Suprapubic skin (tissue), 4 donors: ENCODE measurements at regions not wholly inside any gene's neighbourhood (a gene's known extent, or its start where the extent isn't known, plus 50 kb on each side); places are given as distances from the start of the nearest gene placed in this dataset.

Experiments
- DNase-seq, 2 donors: peaks; one replicate each; pipeline ENCODE4 v3.0.0-alpha.2; 2019; ENCODE audit warnings: low spot score in 2 of 2
- H3K27ac ChIP-seq: fragments of 200-600 bp; sonication (generic); one replicate; pipeline ENCODE4 v1.5.1; 2019
- H3K27me3 ChIP-seq: fragments of 200-600 bp; sonication (generic); one replicate; pipeline ENCODE4 v1.5.1; 2019
- H3K36me3 ChIP-seq: fragments of 200-600 bp; sonication (generic); one replicate; pipeline ENCODE4 v1.5.1; 2019
- H3K4me1 ChIP-seq: fragments of 200-600 bp; sonication (generic); one replicate; pipeline ENCODE4 v1.5.1; 2019
- H3K4me3 ChIP-seq: fragments of 200-600 bp; sonication (generic); one replicate; pipeline ENCODE4 v1.5.1; 2019; ENCODE audit warnings: mild to moderate bottlenecking
- H3K9me3 ChIP-seq: fragments of 200-600 bp; sonication (generic); one replicate; pipeline ENCODE4 v1.5.1; 2019
- CTCF ChIP-seq, 2 donors: fragments of 200-600 bp in 1 of 2; fragments of 450-650 bp in 1 of 2; sonication (generic) in 1 of 2; IDR thresholded peaks; one replicate each; pipeline ENCODE4 v1.5.1; 2016 to 2019; ENCODE audit warnings: antibody characterized with exemption in 2 of 2, mild to moderate bottlenecking in 1 of 2, moderate library complexity in 1 of 2
- EP300 ChIP-seq: sonication (generic); formaldehyde crosslinking; IDR thresholded peaks from one replicate; pipeline ENCODE4 v1.6.1; 2017; ENCODE audit warnings: antibody characterized with exemption
- POLR2A ChIP-seq, 2 donors: fragments of 450-650 bp; IDR thresholded peaks; one replicate each; pipeline ENCODE4 v1.6.1; 2017; ENCODE audit warnings: antibody characterized with exemption in 2 of 2, mild to moderate bottlenecking in 2 of 2, moderate library complexity in 2 of 2
- POLR2AphosphoS5 ChIP-seq, 3 donors: sonication (generic); formaldehyde crosslinking; IDR thresholded peaks; one replicate each; pipeline ENCODE4 v1.6.1; 2017; ENCODE audit warnings: antibody characterized with exemption in 3 of 3
- WGBS: methylation state at CpG from one replicate; pipeline ENCODE4 v1.1.5; 2018; 5-methylcytosine and 5-hydroxymethylcytosine counted together

DNA sequence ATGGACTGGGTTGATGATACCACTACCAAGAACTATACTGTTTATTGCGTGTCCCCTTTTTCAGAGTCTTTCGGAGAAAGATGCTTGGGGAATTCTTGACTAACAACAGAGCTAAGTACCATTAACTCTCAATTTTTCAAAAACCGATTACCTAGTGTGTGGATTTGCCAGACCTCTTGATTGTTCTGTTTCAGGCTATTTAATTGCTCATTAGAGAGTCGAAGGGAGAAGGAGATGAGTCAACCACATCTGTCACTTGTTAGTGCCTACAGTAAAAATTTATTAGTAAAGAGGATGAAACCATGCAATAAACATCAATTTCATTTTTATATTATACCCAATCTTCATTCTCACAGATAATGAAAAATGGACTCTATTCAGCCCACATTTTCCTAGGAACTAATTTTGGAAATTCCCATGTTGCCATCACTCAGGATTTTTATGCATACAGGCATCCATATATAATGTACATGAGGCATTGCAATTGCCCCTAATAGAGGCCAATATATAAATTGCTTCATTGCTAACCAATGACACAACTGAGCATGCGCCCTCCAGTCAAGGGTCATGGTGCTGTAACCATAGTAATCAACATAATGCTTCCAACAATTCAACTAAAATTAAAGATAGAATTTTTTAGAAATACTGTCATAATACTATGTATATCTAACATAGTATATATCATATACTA lies 541.7 kb downstream of the TBL1XR1 start:
- Histone ChIP-seq H3K9me3 (no peaks in the 10 kb centered on the region), H3K4me1 (no peaks in the 10 kb centered on the region), H3K27ac (no peak overlapping the region), H3K4me3 (no peak overlapping the region), H3K36me3 (no peaks in the 10 kb centered on the region), H3K27me3 (no peaks in the 10 kb centered on the region)
- 49% methylated on average over 5 of the region's 5 CpGs for WGBS
- TF ChIP-seq CTCF (IDR thresholded peaks at IDR 0.05) (no peak), POLR2A (IDR thresholded peaks at IDR 0.05) (no peak), POLR2AphosphoS5 (IDR thresholded peaks at IDR 0.05) (no peak), EP300 (no peak)
- no peak for DNase-seq

DNA sequence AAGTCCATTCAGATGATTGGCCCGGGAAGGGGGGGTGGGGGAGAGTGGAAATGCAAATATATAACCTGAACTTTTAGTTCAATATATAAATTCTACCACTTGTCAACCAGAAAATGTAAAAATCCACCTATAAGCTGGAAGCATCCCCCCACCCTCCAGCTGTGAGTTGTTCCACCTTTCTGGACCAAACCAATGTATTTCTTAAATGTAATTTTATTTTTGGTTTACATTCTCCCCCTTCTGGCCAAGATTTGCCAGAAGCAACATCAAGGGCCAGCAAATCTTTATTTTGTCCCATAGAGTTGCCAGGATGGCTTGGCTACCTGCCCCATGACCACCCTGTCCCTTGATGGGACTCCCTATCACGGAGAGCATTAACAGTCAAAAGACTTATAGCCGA lies 545.7 kb downstream of the TBL1XR1 start:
- no peak overlapping the region for H3K27ac ChIP-seq
- H3K9me3 ChIP-seq, result no peaks in the 10 kb centered on the region
- WGBS, result 92% methylated on average over 3 of the region's 3 CpGs
- H3K36me3 ChIP-seq, result no peaks in the 10 kb centered on the region
- H3K27me3 ChIP-seq, result no peaks in the 10 kb centered on the region
- no peak overlapping the region for H3K4me3 ChIP-seq
- no peak for DNase-seq
- TF ChIP-seq POLR2A (IDR thresholded peaks at IDR 0.05) (no peak), POLR2AphosphoS5 (IDR thresholded peaks at IDR 0.05) (no peak)
- H3K4me1 ChIP-seq, result no peaks in the 10 kb centered on the region

GRCh38 chr3:176650478-176650877 lies 546.8 kb downstream of the TBL1XR1 start:
- H3K4me1 ChIP-seq, result no peaks in the 10 kb centered on the region
- DNase-seq, result no peak
- WGBS, result 41% methylated on average over 2 of the region's 2 CpGs
- H3K27me3 ChIP-seq, result no peaks in the 10 kb centered on the region
- no peaks in the 10 kb centered on the region for H3K36me3 ChIP-seq
- H3K27ac ChIP-seq, result no peak overlapping the region
- no peak for TF ChIP-seq POLR2A (IDR thresholded peaks at IDR 0.05)
- no peak for TF ChIP-seq CTCF (IDR thresholded peaks at IDR 0.05)
- no peak for TF ChIP-seq EP300
- no peaks in the 10 kb centered on the region for H3K9me3 ChIP-seq
- no peak overlapping the region for H3K4me3 ChIP-seq

DNA sequence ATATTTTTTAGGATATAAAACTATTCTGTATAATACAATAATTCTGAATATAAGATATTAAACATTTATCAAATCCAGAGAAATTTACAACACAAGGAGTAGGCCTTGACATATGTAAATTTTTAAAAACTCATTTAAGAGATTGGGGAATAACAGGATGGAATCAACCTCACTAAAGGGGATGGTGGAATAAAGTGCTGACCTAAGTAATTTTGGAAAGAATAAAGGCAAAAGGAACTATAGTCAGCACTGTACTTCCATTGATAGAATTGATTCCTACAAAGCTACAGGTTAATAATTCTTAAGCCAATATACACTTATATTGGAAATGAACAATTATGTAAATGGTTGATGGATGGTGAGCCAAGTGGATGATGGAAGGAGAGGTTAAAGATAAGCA lies 549.3 kb downstream of the TBL1XR1 start:
- H3K9me3 ChIP-seq, result no peaks in the 10 kb centered on the region
- TF ChIP-seq EP300, result no peak
- no peak for TF ChIP-seq POLR2A (IDR thresholded peaks at IDR 0.05)
- no peak for TF ChIP-seq POLR2AphosphoS5 (IDR thresholded peaks at IDR 0.05)
- no peak for TF ChIP-seq CTCF (IDR thresholded peaks at IDR 0.05)
- no peaks in the 10 kb centered on the region for H3K4me1 ChIP-seq
- no peak overlapping the region for H3K27ac ChIP-seq
- H3K36me3 ChIP-seq, result no peaks in the 10 kb centered on the region
- H3K4me3 ChIP-seq, result no peak overlapping the region
- no peaks in the 10 kb centered on the region for H3K27me3 ChIP-seq
- no peak for DNase-seq

GRCh38 chr3:176633511-176633910 lies 563.8 kb downstream of the TBL1XR1 start:
- Histone ChIP-seq H3K4me3 (no peak overlapping the region), H3K27ac (no peak overlapping the region), H3K9me3 (no peaks in the 10 kb centered on the region), H3K27me3 (no peaks in the 10 kb centered on the region), H3K4me1 (no peaks in the 10 kb centered on the region), H3K36me3 (no peaks in the 10 kb centered on the region)
- no peak for DNase-seq
- WGBS, result 29% methylated on average over 2 of the region's 2 CpGs
- no peak for TF ChIP-seq EP300
- no peak for TF ChIP-seq POLR2A (IDR thresholded peaks at IDR 0.05)
- no peak for TF ChIP-seq POLR2AphosphoS5 (IDR thresholded peaks at IDR 0.05)
- TF ChIP-seq CTCF (IDR thresholded peaks at IDR 0.05), result no peak

GRCh38 chr3:176632925-176633324 lies 564.4 kb downstream of the TBL1XR1 start:
- Histone ChIP-seq H3K27ac (no peak overlapping the region), H3K36me3 (no peaks in the 10 kb centered on the region), H3K4me1 (no peaks in the 10 kb centered on the region), H3K4me3 (no peak overlapping the region), H3K27me3 (no peaks in the 10 kb centered on the region), H3K9me3 (no peaks in the 10 kb centered on the region)
- TF ChIP-seq CTCF (IDR thresholded peaks at IDR 0.05) (no peak), POLR2AphosphoS5 (IDR thresholded peaks at IDR 0.05) (no peak), POLR2A (IDR thresholded peaks at IDR 0.05) (no peak), EP300 (no peak)
- WGBS, result 78% methylated on average over 6 of the region's 6 CpGs
- DNase-seq, result no peak
